ENCODE measurements at regions not wholly inside any gene's neighbourhood (a gene's known extent, or its start where the extent isn't known, plus 50 kb on each side); places are given as distances from the start of the nearest gene placed in this dataset.
"Not testable (repeated sequence)": the region's sequence is repeated elsewhere in the genome, so short reads cannot be mapped to it uniquely, and the experiment has no call there.

- no peak for DNase-seq (ENCODE audit: low spot score)
Observed at GRCh38 chr3:165635791-165636683, 201.2 kb downstream of the BCHE start.

DNA sequence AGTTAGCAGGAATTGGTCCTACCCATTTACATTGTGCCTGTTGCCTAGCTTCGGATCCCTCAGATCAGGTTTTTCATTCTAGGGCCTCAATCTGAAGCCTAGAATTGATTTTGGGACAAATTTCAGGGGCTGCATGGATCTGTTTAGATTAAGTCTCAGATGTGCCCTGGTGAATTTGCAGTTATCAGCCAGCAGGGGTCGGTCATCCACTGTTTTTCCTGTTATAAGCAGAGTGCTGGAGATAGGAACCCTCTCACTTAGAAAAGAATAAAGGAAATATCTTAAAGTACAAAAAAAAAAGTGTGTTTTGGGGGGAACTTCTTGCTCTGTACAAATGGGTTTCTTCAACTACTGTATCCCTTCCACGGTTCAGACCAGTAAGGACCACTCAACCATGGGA is 212.5 kb downstream of the BCHE start:
- DNase-seq (ENCODE audit: low spot score) = peak; percentile 17

DNA sequence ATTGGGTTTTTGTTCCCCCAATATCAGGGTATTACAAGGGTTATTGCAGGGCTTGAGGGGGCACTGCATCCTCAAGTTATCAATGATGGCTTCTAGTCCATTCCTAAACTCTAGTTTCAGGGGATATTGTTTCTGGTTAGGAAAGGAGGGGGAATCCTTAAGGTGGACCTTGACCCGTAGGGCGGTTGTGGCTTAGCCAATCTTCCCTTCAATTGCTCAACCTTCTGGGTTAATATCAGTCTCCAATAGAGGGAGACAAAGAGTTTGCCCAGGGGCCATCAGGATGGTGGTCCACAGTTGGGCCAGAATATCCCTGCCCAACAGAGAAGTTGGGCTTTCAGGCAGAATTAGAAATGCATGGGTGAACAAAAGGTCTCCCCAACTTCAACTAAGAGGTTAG is 214.9 kb downstream of the BCHE start:
- DNase-seq (ENCODE audit: low spot score) = no peak

- no peak for DNase-seq (ENCODE audit: low spot score)
Observed at GRCh38 chr3:165619069-165619468, 218.2 kb downstream of the BCHE start.

DNA sequence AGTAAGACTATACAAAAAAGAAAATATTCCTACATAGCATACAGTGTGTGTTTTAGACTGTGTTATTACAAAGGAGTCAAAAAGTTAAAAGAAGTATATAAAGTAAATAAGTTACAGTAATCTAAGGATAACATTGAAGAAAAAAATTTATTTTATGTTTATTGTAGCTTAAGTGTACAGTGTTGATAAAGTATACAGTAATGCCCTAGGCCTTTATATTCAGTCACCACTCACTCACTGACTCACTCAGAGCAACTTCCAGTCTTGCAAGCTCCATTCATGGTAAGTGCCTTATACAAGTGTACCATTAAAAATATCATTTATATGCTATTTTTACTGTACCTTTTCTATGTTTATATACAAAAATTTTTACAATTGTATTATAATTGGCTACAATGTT is 220.1 kb downstream of the BCHE start:
- DNase-seq (ENCODE audit: low spot score) = no peak

- no peak for DNase-seq (ENCODE audit: low spot score)
Observed at GRCh38 chr3:165614337-165614736, 222.9 kb downstream of the BCHE start.

DNA sequence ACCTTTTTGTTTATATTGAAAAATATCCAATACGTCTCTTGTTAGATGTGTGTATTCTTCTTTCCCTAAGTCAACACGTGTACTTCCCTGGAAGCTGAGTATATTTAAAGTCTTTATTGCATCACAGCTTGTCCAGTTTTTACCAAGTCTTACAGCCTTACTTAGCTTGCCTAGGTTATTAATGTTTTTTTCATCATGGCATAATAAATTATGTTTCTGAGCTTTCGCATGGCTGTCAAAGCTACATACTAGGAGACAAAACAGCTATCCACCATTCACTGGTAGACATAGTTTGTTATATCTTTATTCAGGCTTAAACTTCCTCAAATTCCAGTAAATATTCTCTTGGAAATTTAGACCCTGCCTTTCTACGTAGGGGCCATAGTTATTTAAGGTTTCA is 224.2 kb downstream of the BCHE start:
- no peak for DNase-seq (ENCODE audit: low spot score)

GRCh38 chr3:165607221-165607620 is 230.0 kb downstream of the BCHE start:
- no peak for DNase-seq (ENCODE audit: low spot score)

DNA sequence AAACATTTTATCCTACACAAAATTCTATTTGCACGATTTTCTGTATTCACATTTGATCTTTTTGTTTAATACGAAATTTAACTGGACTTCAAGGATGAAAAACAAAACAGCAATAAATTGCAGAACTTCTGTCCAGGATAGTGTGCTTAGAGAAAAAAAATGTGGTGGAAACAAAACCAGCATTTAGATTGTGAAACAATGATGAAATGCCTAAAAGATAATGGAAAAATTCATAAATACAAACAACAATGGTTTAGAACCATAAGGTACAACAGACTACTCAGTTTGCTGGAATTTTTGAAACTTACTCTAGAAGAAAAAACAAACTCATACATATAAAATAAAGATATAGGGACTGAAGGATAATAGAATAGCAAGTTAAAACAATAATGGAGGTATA is 234.0 kb downstream of the BCHE start:
- no peak for DNase-seq (ENCODE audit: low spot score)

- DNase-seq (ENCODE audit: low spot score) = not testable (repeated sequence)
Observed at GRCh38 chr3:165572566-165572965, 264.7 kb downstream of the BCHE start.

- no peak for DNase-seq (ENCODE audit: low spot score)
Observed at GRCh38 chr3:165568907-165569462, 268.2 kb downstream of the BCHE start.

DNA sequence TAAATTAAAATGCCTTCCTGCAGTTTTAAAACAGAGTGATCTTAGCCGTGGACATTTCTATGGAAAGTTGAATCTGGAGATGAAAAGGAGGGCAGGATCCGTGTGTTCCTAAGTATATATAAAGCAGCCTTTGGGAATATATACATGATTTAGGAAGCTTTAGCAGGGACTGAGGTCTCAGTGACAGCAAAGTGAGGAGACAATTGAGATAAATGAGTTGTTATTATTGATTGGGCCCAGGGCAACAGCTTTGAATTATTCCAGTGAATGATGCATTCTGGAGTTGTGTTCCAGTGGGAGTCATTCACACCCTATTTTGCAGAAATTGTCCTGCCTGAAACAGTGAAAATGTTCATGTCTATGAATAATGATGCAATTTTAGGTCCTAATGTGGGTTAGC is 281.4 kb downstream of the BCHE start:
- no peak for DNase-seq (ENCODE audit: low spot score)

DNA sequence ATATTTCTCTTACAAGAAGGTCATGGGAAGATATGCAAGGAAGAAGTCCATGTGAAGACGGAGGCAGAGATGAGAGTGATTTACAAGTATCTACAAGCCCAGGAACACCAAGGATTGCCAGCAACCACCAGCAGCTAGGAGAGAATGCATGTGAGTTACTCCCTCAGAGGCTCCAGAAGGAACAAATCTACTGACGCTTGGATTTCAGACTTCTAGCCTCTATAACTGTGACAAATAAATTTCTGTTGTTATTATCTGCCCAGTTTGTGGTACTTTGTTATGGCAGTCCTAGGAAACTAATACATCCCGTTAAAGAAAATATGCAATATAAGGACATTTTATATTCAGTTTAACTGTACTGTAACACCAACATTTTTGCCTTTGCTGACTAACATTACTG is 283.9 kb downstream of the BCHE start:
- DNase-seq (ENCODE audit: low spot score) = no peak

GRCh38 chr3:165549665-165550064 is 287.6 kb downstream of the BCHE start:
- DNase-seq (ENCODE audit: low spot score) = no peak

DNA sequence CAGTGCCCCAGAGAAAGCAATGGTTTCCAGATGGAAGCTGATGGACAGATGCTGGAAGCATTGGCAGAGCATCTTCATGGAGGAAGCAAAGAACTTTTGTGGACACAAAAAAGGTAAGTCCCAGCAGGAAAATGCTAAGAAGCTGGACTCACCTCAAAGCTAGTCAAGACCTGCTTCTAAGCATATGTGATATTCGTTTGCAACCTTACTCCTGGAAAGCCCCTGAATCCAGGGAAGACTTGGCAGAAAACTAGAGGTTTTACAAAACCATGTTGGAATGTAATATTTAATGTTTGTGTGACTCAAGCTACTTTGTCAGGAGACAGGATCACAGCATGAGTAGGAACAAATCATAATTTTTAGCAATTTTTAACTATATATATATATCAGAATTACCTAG is 288.2 kb downstream of the BCHE start:
- no peak for DNase-seq (ENCODE audit: low spot score)

DNA sequence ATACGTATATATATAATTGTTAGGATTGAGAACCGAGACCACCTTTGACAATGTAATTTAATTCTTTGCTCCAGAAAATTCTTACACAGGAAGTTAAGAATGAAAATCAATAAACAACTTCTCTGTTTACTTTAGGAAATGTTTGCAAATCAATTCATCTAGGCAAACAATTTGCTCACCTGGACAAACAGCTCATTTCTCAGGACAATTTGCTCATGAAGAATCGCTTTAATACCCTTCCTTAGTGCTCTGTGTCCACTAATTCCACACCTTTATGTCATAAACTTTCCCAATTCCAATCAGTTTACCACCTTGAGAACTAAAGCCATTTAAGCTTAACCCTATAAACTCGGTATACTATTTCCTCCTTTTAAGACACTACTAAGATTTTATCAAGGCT is 292.2 kb downstream of the BCHE start:
- DNase-seq (ENCODE audit: low spot score) = no peak

- no peak for DNase-seq (ENCODE audit: low spot score)
Observed at GRCh38 chr3:165544432-165544831, 292.8 kb downstream of the BCHE start.

GRCh38 chr3:165538166-165538565 is 299.1 kb downstream of the BCHE start:
- no peak for DNase-seq (ENCODE audit: low spot score)

- no peak for DNase-seq (ENCODE audit: low spot score)
Observed at GRCh38 chr3:165532851-165533250, 304.4 kb downstream of the BCHE start.

DNA sequence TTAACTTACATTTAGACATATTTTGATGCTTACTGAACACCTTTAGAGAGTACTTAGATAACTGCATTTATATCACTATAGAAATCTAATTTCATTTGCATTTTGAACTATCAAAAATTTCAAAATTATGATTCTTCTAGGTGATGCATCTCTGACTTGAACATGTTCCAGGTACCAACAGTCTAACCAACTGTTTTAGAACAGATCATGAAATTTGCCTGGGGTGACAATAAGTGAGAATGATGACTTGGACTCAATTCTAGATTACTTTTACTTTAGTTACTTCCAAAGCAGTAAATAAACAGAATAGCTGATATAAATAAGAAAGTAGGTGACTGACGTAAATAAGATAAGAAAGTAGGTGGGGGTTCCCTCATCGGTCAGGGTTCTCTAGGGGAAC is 307.8 kb downstream of the BCHE start:
- DNase-seq (ENCODE audit: low spot score) = no peak

DNA sequence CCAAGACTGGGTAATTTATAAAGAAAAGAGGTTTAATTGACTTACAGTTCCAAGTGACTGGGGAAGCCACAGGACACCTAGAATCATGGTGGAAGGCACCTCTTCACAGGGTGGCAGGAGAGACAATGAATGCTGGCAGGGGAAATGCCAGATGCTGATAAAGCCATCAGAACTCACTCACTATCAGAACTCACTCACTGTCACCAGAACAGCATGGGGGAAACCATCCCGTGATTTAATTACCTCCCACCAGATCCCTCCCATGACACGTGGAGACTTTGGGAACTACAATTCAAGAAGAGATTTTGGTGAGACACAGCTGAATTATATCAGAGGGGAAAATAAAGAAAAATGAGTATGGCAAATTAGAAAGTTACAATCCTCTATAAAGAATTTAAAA is 310.9 kb downstream of the BCHE start:
- no peak for DNase-seq (ENCODE audit: low spot score)

- no peak for DNase-seq (ENCODE audit: low spot score)
Observed at GRCh38 chr3:165523801-165524200, 313.4 kb downstream of the BCHE start.

GRCh38 chr3:165522386-165522785 is 314.8 kb downstream of the BCHE start:
- DNase-seq (ENCODE audit: low spot score) = no peak

Data from iPS-NIHi11 (cell line).